ENCODE measurements at regions not wholly inside any gene's neighbourhood (a gene's known extent, or its start where the extent isn't known, plus 50 kb on each side); places are given as distances from the start of the nearest gene placed in this dataset.

DNA sequence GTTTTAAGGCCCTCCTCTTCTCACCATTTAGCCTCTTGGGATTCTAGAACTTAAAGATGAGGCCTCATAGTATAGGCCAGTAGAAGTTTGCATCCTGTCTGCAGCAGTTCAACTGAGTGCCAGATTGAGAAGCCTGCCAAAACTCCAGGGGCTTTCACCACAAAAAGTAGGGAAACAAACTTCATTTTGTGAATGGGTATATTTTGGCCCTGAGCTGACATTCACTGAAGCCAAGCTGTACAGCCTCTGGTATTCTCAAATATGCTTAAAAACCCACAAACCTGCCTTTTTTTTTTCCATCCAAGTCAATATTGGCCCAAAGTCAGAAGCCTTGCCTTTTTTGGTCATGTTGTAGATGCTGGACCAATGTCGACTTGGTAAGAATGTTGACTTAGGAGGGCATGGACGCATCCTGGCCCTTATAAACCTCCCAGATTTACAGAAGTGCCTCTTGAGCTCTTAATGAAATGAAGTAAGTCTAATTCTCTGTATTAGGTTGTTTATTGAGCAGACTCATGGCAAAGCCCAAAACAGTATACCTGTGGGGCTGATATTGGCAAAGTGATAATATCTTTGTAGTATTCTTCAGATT, 337.5 kb downstream of the CHRM3 start:
- H3K36me3 ChIP-seq (replicated peaks): no peaks in the 10 kb centered on the region
- no peak overlapping the region for H3K4me3 ChIP-seq (ENCODE audit: low read depth, low read length)
- H3K27ac ChIP-seq: no peak overlapping the region
- DNase-seq: no peak
- no peaks in the 10 kb centered on the region for H3K27me3 ChIP-seq (replicated peaks)
- TF ChIP-seq, protein P1, sequence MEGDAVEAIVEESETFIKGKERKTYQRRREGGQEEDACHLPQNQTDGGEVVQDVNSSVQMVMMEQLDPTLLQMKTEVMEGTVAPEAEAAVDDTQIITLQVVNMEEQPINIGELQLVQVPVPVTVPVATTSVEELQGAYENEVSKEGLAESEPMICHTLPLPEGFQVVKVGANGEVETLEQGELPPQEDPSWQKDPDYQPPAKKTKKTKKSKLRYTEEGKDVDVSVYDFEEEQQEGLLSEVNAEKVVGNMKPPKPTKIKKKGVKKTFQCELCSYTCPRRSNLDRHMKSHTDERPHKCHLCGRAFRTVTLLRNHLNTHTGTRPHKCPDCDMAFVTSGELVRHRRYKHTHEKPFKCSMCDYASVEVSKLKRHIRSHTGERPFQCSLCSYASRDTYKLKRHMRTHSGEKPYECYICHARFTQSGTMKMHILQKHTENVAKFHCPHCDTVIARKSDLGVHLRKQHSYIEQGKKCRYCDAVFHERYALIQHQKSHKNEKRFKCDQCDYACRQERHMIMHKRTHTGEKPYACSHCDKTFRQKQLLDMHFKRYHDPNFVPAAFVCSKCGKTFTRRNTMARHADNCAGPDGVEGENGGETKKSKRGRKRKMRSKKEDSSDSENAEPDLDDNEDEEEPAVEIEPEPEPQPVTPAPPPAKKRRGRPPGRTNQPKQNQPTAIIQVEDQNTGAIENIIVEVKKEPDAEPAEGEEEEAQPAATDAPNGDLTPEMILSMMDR (IDR thresholded peaks at IDR 0.05; ENCODE audit: low read depth, low read length, missing control alignments): no peak
- in situ Hi-C loops (cut with HindIII; ENCODE audit: low pct_ligation_motif_present, low sequenced_read_pairs): no loop called here

DNA sequence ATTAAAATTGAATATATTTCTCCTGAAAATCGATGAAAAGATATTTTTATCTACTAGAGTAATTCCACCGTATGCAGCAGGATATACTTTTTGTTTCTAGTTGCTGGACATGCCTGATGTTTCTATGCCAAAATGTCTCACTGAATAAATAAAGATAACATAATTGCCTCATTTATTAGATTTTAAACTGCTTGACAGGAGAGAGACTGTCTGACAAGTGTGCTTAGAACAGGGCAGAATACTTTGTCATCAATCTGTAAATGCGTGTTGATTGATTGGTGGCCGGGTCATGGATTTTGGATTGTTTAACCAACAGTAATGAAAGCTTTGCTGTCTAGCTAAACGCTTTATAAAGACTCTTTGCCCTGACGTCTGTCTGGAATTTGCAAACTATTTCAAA, 339.0 kb downstream of the CHRM3 start:
- TF ChIP-seq, protein P1 (IDR thresholded peaks at IDR 0.05; ENCODE audit: low read depth, low read length, missing control alignments): no peak
- Histone ChIP-seq H3K27ac (no peak overlapping the region), H3K36me3 (replicated peaks) (no peaks in the 10 kb centered on the region), H3K4me3 (ENCODE audit: low read depth, low read length) (no peak overlapping the region), H3K27me3 (replicated peaks) (no peaks in the 10 kb centered on the region)
- DNase-seq: no peak
- in situ Hi-C loops (cut with HindIII; ENCODE audit: low pct_ligation_motif_present, low sequenced_read_pairs): no loop called here

DNA sequence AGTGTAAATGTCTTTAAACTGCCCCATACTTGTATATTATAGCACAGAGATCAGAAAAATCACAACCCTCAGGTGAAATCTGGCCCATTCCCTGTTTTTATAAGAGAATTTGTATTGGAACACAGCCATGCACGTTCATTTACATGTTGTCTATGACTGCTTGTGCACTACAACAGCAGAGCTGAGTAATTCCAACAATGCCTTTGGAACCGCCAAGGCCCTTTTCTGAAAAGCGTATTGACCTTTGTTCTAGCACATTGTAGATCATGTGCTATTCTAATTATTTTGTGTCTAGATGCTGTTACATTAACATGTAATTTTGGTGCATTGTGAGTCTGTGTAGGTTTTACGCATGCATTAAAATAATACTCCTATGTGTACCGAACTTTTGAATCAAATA, 339.6 kb downstream of the CHRM3 start:
- Histone ChIP-seq H3K27me3 (replicated peaks) (no peaks in the 10 kb centered on the region), H3K27ac (no peak overlapping the region), H3K36me3 (replicated peaks) (no peaks in the 10 kb centered on the region), H3K4me3 (ENCODE audit: low read depth, low read length) (no peak overlapping the region)
- DNase-seq: no peak
- in situ Hi-C loops (cut with HindIII; ENCODE audit: low pct_ligation_motif_present, low sequenced_read_pairs): no loop called here
- TF ChIP-seq, protein P1 (IDR thresholded peaks at IDR 0.05; ENCODE audit: low read depth, low read length, missing control alignments): no peak

DNA sequence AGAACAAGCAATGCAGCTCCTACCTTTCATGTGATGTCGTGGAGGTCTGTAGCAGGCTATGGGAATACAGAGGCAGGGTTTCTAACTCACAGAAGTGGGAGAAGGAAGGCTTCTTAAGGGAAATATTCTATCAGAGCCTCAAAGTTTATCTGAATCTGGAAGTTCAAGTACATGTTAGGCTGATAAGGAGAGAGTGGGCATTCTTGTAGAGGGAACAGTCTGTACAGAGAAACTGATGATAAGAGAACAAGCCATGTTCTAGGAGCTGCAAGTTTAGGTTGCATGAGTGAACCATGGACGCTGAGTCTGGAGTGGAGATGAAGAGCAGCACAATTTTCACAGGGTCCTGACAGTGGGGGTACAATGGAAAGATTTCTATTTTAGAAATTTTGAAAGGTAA, 344.0 kb downstream of the CHRM3 start:
- DNase-seq: no peak
- no peak overlapping the region for H3K27ac ChIP-seq
- in situ Hi-C loops (cut with HindIII; ENCODE audit: low pct_ligation_motif_present, low sequenced_read_pairs): no loop called here
- no peak overlapping the region for H3K4me3 ChIP-seq (ENCODE audit: low read depth, low read length)
- no peaks in the 10 kb centered on the region for H3K36me3 ChIP-seq (replicated peaks)
- H3K27me3 ChIP-seq (replicated peaks): no peaks in the 10 kb centered on the region
- TF ChIP-seq, protein P1 (IDR thresholded peaks at IDR 0.05; ENCODE audit: low read depth, low read length, missing control alignments): no peak

DNA sequence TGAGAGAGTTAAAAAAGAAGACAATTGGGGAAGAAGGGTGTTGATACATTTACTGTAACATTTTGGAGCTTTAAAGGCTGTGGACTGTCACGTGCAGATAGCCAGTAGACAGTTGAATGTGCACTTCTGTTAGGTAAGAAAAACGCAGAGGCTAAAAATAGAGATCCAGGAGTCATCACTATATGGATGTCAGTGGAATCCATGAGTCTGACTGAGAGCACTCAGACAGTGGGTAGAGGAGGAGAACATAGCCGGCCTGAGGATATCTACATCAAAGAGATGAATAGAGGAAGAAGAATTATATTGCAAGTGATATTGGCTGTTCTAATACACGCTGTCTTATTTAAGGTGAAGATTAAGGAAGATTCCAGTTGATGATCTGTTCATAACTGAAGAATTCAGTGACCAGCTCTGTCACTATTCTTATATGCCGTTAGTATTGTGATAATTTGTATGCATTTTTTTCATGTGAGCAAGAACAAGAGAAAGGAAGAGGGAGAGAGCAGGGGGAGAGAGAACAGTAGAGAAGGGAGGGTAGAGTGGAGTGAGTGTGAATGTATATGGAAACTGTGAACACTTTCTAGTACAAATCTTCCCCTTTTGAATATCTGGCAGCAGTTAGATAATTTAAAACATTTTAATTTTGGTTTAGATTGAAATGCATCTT, 344.8 kb downstream of the CHRM3 start:
- no peak for DNase-seq
- H3K27me3 ChIP-seq (replicated peaks): no peaks in the 10 kb centered on the region
- H3K36me3 ChIP-seq (replicated peaks): no peaks in the 10 kb centered on the region
- TF ChIP-seq, protein P1 (IDR thresholded peaks at IDR 0.05; ENCODE audit: low read depth, low read length, missing control alignments): no peak
- in situ Hi-C loops (cut with HindIII; ENCODE audit: low pct_ligation_motif_present, low sequenced_read_pairs): no loop called here
- no peak overlapping the region for H3K27ac ChIP-seq
- no peak overlapping the region for H3K4me3 ChIP-seq (ENCODE audit: low read depth, low read length)

DNA sequence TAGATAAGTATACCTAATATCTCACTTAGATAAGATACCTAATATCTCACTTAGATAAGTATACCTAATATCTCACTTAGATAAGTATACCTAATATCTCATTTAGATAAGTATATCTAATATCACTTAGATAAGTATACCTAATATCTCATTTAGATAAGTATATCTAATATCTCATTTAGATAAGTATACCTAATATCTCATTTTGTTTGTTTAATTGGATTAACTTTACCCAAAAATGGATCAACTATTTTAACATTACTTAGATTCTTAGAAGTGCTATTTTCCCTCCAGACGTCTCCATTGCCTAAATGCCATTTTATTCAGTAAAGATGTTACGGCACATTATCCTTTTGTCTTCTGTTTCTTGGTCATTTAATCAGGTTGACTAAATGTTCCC, 346.4 kb downstream of the CHRM3 start:
- in situ Hi-C loops (cut with HindIII; ENCODE audit: low pct_ligation_motif_present, low sequenced_read_pairs): no loop called here
- TF ChIP-seq, protein P1 (IDR thresholded peaks at IDR 0.05; ENCODE audit: low read depth, low read length, missing control alignments): no peak
- H3K27ac ChIP-seq: no peak overlapping the region
- no peaks in the 10 kb centered on the region for H3K36me3 ChIP-seq (replicated peaks)
- DNase-seq: no peak
- H3K27me3 ChIP-seq (replicated peaks): no peaks in the 10 kb centered on the region
- no peak overlapping the region for H3K4me3 ChIP-seq (ENCODE audit: low read depth, low read length)
